ENCODE measurements at regions not wholly inside any gene's neighbourhood (a gene's known extent, or its start where the extent isn't known, plus 50 kb on each side); places are given as distances from the start of the nearest gene placed in this dataset.
"Not testable (repeated sequence)": the region's sequence is repeated elsewhere in the genome, so short reads cannot be mapped to it uniquely, and the experiment has no call there.

DNA sequence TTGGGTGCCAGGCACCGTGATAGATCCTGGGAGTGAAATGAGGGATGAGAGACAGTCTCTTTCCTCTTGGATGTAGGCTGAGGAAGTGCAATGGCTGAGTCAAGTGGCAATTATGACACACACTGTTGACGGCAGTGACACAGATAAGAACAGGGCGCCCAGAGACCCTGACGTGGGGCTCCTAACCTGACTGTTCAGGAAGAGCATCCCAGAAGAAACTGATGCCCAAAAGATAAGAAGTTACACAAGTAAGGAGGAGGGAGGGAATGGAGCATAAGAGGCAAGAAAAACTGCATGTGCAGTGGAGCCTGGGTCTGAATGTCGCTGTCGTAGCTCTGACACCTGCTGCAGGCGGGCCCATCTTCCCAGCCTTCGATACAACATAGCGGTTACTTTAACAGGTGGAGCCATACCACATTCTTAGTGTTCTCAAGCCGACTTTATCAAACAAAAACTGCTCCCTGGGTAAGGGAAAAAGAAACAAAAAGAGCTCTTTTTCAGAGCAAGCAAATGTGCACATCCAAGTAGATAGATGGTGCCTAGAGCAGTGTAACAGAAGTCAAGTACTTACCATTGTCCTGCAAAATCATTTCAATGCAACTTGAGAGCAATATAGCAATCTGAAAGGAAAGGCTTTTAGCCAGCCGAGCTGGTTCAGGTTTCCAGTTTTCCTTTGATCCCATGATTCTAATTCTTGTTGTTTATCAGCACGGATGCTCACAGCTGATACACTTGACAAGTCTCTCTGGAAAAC lies 463.9 kb upstream of the JARID2 start:
- no peak overlapping the region for H3K27ac ChIP-seq (ENCODE audit: control insufficient read depth, insufficient read depth)
- DNase-seq (ENCODE audit: low read depth, low spot score) = no peak
- no peaks in the 10 kb centered on the region; the same call in 2 of the 3 replicates for H3K9me3 ChIP-seq (replicated peaks; ENCODE audit: control insufficient read depth, insufficient read depth, low read length)
- no peak overlapping the region for H3K9ac ChIP-seq (ENCODE audit: control insufficient read depth, insufficient read depth, low read length)
- SMC1A ChIA-PET (ENCODE audit: uncharacterized antibody, unreplicated experiment) = interaction anchor here (1.3 to 1.7 kb wide), 2 partner anchors 9 to 22 kb away, joined by 3 to 5 read pairs; no protein-coding TSS in a partner anchor
- no peak for TF ChIP-seq SIN3A (IDR thresholded peaks at IDR 0.05; ENCODE audit: low read depth, low read length)
- TF ChIP-seq FOXM1 (IDR thresholded peaks at IDR 0.05; ENCODE audit: low read depth, low read length) = no peak
- no peak for TF ChIP-seq CHD2 (IDR thresholded peaks at IDR 0.05; ENCODE audit: borderline replicate concordance, low read depth, low read length)
- TF ChIP-seq TAF1 (IDR thresholded peaks at IDR 0.05; ENCODE audit: borderline replicate concordance, low read depth, low read length) = no peak
- no peak for TF ChIP-seq SUZ12 (IDR thresholded peaks at IDR 0.05; ENCODE audit: unreplicated experiment)
- no peak for TF ChIP-seq NBN (IDR thresholded peaks at IDR 0.05)
- TF ChIP-seq SMC3 (IDR thresholded peaks at IDR 0.05; ENCODE audit: borderline replicate concordance, low read length) = no peak
- TF ChIP-seq ZSCAN29 (IDR thresholded peaks at IDR 0.05) = no peak
- TF ChIP-seq ZNF24 (IDR thresholded peaks at IDR 0.05) = no peak
- TF ChIP-seq NFYB (IDR thresholded peaks at IDR 0.05; ENCODE audit: insufficient read depth, low read depth, low read length) = no peak
- no peak for TF ChIP-seq TCF12 (IDR thresholded peaks at IDR 0.05; ENCODE audit: low read depth, low read length)
- no peak for TF ChIP-seq PAX5 (IDR thresholded peaks at IDR 0.05; ENCODE audit: borderline replicate concordance, low read depth, low read length)
- BruUV-seq (replicated peaks) = no TSS peak
- no peak for FAIRE-seq
- intact Hi-C loops (cut with micrococcal nuclease; ENCODE audit: unreplicated experiment) (no loop called here), in situ Hi-C loops (cut with MboI) (no loop called here)
- H3K4me3 ChIP-seq = no peak overlapping the region
- H3K27me3 ChIP-seq (replicated peaks in 1 of 2; ENCODE audit: control insufficient read depth in 2 of 2, insufficient read depth in 2 of 2, low read length in 1 of 2) = no peaks in the 10 kb centered on the region
- H3K4me1 ChIP-seq (ENCODE audit: control insufficient read depth, insufficient read depth, low read length) = peaks cover 1% of the 10 kb centered on the region; the same call in 1 of the 2 replicates
- no peaks in the 10 kb centered on the region for H3K36me3 ChIP-seq (ENCODE audit: control insufficient read depth in 2 of 2, insufficient read depth in 2 of 2, low read length in 1 of 2)
- H4K20me1 ChIP-seq (ENCODE audit: control insufficient read depth, insufficient read depth) = no peaks in the 10 kb centered on the region
- 52% methylated on average over 12 of the region's 12 CpGs for WGBS (ENCODE audit: insufficient coverage, insufficient replicate concordance, low lambda C conversion rate, missing lambda C conversion rate)
- CTCF ChIA-PET = interaction anchor here (1.0 to 1.4 kb wide), 2 partner anchors 25 to 54 kb away, joined by 3 read pairs; no protein-coding TSS in a partner anchor
- no peak for ATAC-seq
- RAD21 ChIA-PET (ENCODE audit: unreplicated experiment) = interaction anchor here (1.0 kb wide), 1 partner anchor 56 kb away, joined by 3 read pairs; no protein-coding TSS in a partner anchor
- no peaks in the 10 kb centered on the region for H3K79me2 ChIP-seq (ENCODE audit: control insufficient read depth, insufficient read depth, low read length)
- H2AFZ ChIP-seq (ENCODE audit: control insufficient read depth, low read depth, low read length) = no peak overlapping the region
- no peak overlapping the region for H3K4me2 ChIP-seq (ENCODE audit: control insufficient read depth, insufficient read depth)
- POLR2A ChIA-PET = no interaction called here

DNA sequence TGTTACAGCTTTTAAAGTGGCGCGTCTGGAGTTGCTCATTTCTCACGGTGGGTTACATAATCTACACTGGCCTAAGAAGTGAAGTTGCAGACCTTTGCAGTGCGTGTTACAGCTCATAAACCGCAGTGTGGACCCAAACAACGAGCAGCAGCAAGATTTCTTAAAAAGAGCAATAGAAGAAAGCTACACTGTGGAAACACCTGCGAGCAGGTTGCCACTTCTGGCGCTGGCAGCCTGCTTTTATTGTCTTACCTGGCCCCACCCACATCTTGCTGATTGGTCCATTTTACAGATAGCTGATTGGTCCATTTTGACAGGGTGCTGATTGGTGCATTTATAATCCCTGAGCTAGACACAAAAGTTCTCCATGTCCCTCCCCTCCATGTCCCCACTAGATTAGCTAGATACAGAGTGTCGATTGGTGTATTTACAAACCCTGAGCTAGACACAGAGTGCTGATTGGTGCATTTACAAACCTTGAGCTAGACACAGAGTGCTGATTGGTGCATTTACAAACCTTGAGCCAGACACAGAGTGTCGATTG lies 462.9 kb upstream of the JARID2 start:
- RAD21 ChIA-PET (ENCODE audit: unreplicated experiment); BruUV-seq (replicated peaks); H3K27ac ChIP-seq (ENCODE audit: control insufficient read depth, insufficient read depth); H3K4me3 ChIP-seq; FAIRE-seq; H3K4me2 ChIP-seq (ENCODE audit: control insufficient read depth, insufficient read depth); H2AFZ ChIP-seq (ENCODE audit: control insufficient read depth, low read depth, low read length); in situ Hi-C loops (cut with MboI); H3K36me3 ChIP-seq (ENCODE audit: control insufficient read depth in 2 of 2, insufficient read depth in 2 of 2, low read length in 1 of 2); H3K9ac ChIP-seq (ENCODE audit: control insufficient read depth, insufficient read depth, low read length); H3K9me3 ChIP-seq (replicated peaks; ENCODE audit: control insufficient read depth, insufficient read depth, low read length); DNase-seq (ENCODE audit: low read depth, low spot score); intact Hi-C loops (cut with micrococcal nuclease; ENCODE audit: unreplicated experiment); H3K4me1 ChIP-seq (ENCODE audit: control insufficient read depth, insufficient read depth, low read length); ATAC-seq; H3K79me2 ChIP-seq (ENCODE audit: control insufficient read depth, insufficient read depth, low read length); H4K20me1 ChIP-seq (ENCODE audit: control insufficient read depth, insufficient read depth); H3K27me3 ChIP-seq (replicated peaks in 1 of 2; ENCODE audit: control insufficient read depth in 2 of 2, insufficient read depth in 2 of 2, low read length in 1 of 2); POLR2A ChIA-PET: not testable (repeated sequence)
- CTCF ChIA-PET = interaction anchor here (1.0 to 1.4 kb wide), 2 partner anchors 24 to 53 kb away, joined by 3 read pairs; no protein-coding TSS in a partner anchor
- WGBS (ENCODE audit: insufficient coverage, insufficient replicate concordance, low lambda C conversion rate, missing lambda C conversion rate) = 85% methylated on average over 10 of the region's 10 CpGs
- SMC1A ChIA-PET (ENCODE audit: uncharacterized antibody, unreplicated experiment) = interaction anchor here (0.9 kb wide), 1 partner anchor 10 kb away, joined by 3 read pairs; no protein-coding TSS in a partner anchor

Measured in GM12878 (cell line).